ENCODE measurements at regions not wholly inside any gene's neighbourhood (a gene's known extent, or its start where the extent isn't known, plus 50 kb on each side); places are given as distances from the start of the nearest gene placed in this dataset.

DNA sequence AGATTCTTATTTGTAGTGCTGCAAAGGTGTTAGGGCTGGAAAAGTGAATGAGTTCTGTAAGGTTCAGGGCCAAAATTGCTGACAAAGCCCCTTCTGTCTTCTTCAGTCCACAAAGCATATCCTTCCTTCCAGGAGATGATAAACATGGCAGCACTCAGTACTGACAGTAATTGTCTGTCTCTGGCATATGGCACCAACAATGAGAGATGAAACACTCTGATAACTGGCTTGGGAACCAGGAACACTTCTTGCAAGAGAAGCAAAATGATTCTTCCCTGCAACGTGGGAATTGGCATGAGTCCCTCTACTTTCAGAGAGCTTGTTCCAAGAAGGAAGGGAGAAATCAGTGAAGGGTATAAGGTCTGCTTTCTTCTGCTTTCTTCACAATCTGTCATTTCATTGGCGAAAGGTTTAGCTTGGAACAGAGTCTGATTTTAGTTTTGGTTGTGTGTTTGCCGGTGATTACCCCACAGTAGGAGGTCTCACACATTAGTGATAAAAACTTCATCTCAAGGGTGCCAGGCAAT is 963.3 kb downstream of the NLGN4X start:
- Mint-ChIP-seq H3K27ac (ENCODE audit: unreplicated experiment) (no peak overlapping the region), H3K9me3 (ENCODE audit: low read depth) (peaks cover 9% of the 10 kb centered on the region), H3K4me3 (ENCODE audit: unreplicated experiment) (no peak overlapping the region), H3K4me1 (ENCODE audit: low read depth) (no peaks in the 10 kb centered on the region), H3K36me3 (ENCODE audit: low read depth) (no peaks in the 10 kb centered on the region), H3K27me3 (ENCODE audit: low read depth) (no peaks in the 10 kb centered on the region)
- DNase-seq (ENCODE audit: low spot score) = no peak
- TF ChIP-seq, protein P1, sequence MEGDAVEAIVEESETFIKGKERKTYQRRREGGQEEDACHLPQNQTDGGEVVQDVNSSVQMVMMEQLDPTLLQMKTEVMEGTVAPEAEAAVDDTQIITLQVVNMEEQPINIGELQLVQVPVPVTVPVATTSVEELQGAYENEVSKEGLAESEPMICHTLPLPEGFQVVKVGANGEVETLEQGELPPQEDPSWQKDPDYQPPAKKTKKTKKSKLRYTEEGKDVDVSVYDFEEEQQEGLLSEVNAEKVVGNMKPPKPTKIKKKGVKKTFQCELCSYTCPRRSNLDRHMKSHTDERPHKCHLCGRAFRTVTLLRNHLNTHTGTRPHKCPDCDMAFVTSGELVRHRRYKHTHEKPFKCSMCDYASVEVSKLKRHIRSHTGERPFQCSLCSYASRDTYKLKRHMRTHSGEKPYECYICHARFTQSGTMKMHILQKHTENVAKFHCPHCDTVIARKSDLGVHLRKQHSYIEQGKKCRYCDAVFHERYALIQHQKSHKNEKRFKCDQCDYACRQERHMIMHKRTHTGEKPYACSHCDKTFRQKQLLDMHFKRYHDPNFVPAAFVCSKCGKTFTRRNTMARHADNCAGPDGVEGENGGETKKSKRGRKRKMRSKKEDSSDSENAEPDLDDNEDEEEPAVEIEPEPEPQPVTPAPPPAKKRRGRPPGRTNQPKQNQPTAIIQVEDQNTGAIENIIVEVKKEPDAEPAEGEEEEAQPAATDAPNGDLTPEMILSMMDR (IDR thresholded peaks at IDR 0.05) = no peak

DNA sequence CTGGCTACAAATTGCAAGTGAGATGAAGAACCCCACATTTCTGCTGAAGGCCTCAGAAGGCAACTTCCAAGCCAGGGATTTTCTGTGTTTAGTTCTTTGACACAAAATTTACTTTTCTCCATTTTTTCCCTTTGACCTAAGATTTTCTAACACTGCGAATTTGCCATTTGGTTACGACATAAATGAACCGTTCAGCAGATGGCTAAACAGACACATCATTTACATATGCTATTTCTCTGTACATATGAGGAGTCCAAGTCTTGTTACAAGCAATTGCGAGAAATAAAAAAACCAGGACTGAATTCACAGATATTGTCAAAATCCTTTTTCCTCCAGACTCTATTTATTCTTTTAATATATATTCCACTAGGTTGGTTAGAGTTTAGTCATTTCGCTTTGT is 978.6 kb downstream of the NLGN4X start:
- Mint-ChIP-seq H3K27me3 (ENCODE audit: low read depth) (no peaks in the 10 kb centered on the region), H3K4me3 (ENCODE audit: unreplicated experiment) (no peak overlapping the region), H3K36me3 (ENCODE audit: low read depth) (no peaks in the 10 kb centered on the region)

GRCh38 chrX:5242091-5242790 is 986.4 kb downstream of the NLGN4X start:
- H3K27ac Mint-ChIP-seq (ENCODE audit: unreplicated experiment) = no peak overlapping the region
- H3K27me3 Mint-ChIP-seq (ENCODE audit: low read depth) = peaks cover 3% of the 10 kb centered on the region
- H3K4me1 Mint-ChIP-seq (ENCODE audit: low read depth) = no peaks in the 10 kb centered on the region
- H3K4me3 Mint-ChIP-seq (ENCODE audit: unreplicated experiment) = no peak overlapping the region
- no peak for DNase-seq (ENCODE audit: low spot score)
- TF ChIP-seq, protein P1 (IDR thresholded peaks at IDR 0.05) = no peak
- H3K36me3 Mint-ChIP-seq (ENCODE audit: low read depth) = no peaks in the 10 kb centered on the region
- H3K9me3 Mint-ChIP-seq (ENCODE audit: low read depth) = peaks cover 4% of the 10 kb centered on the region

More for the DNA sequence above, 978.6 kb downstream of the NLGN4X start:
- H3K27ac Mint-ChIP-seq (ENCODE audit: unreplicated experiment) = no peak overlapping the region
- DNase-seq (ENCODE audit: low spot score) = no peak
- TF ChIP-seq, protein P1 (IDR thresholded peaks at IDR 0.05) = no peak
- no peaks in the 10 kb centered on the region for H3K4me1 Mint-ChIP-seq (ENCODE audit: low read depth)
- H3K9me3 Mint-ChIP-seq (ENCODE audit: low read depth) = peaks cover 15% of the 10 kb centered on the region

- Mint-ChIP-seq H3K36me3 (ENCODE audit: low read depth) (no peaks in the 10 kb centered on the region), H3K4me3 (ENCODE audit: unreplicated experiment) (no peak overlapping the region), H3K27me3 (ENCODE audit: low read depth) (no peaks in the 10 kb centered on the region), H3K9me3 (ENCODE audit: low read depth) (peaks cover 4% of the 10 kb centered on the region), H3K27ac (ENCODE audit: unreplicated experiment) (no peak overlapping the region), H3K4me1 (ENCODE audit: low read depth) (no peaks in the 10 kb centered on the region)
- TF ChIP-seq, protein P1 (IDR thresholded peaks at IDR 0.05) = no peak
- DNase-seq (ENCODE audit: low spot score) = no peak
These were observed 991.9 kb downstream of the NLGN4X start for GRCh38 chrX:5236749-5237148.

DNA sequence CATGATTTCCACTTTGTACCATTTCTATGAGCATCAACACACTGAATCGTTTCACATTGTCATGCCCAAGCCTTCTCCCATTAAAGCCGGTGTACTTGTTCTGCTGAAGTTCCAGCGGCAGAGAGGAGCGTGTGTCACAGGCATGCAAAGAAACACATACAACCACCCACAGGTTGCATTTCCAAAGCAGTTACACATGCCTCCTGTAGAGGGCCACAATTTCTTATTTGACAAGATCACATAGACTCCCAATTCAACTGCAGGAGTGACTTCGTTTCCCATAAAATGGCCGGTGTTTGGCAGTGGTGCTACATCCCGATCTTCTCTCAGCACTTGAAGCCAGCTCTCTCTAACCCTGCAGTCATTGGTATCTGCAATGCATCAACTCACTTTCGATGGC is 992.6 kb downstream of the NLGN4X start:
- no peaks in the 10 kb centered on the region for H3K36me3 Mint-ChIP-seq (ENCODE audit: low read depth)
- peaks cover 4% of the 10 kb centered on the region for H3K9me3 Mint-ChIP-seq (ENCODE audit: low read depth)
- H3K27ac Mint-ChIP-seq (ENCODE audit: unreplicated experiment) = no peak overlapping the region
- no peaks in the 10 kb centered on the region for H3K4me1 Mint-ChIP-seq (ENCODE audit: low read depth)
- DNase-seq (ENCODE audit: low spot score) = no peak
- no peak overlapping the region for H3K4me3 Mint-ChIP-seq (ENCODE audit: unreplicated experiment)
- H3K27me3 Mint-ChIP-seq (ENCODE audit: low read depth) = no peaks in the 10 kb centered on the region
- TF ChIP-seq, protein P1 (IDR thresholded peaks at IDR 0.05) = no peak
